ENCODE measurements at regions not wholly inside any gene's neighbourhood (a gene's known extent, or its start where the extent isn't known, plus 50 kb on each side); places are given as distances from the start of the nearest gene placed in this dataset.

GRCh38 chr5:93070938-93071337 is 510.1 kb downstream of the NR2F1-AS1 start:
- Histone ChIP-seq H3K4me3 (ENCODE audit: low read length) (no peak overlapping the region), H3K9me3 (ENCODE audit: control insufficient read depth, insufficient read depth, low read length) (no peaks in the 10 kb centered on the region), H3K4me1 (ENCODE audit: control insufficient read depth, insufficient read depth, low read length) (no peaks in the 10 kb centered on the region), H3K36me3 (ENCODE audit: control insufficient read depth, insufficient read depth, low read length) (no peaks in the 10 kb centered on the region), H3K27me3 (ENCODE audit: control insufficient read depth, insufficient read depth, low read length) (no peaks in the 10 kb centered on the region), H3K27ac (ENCODE audit: low read length) (no peak overlapping the region)
- Mint-ChIP-seq H3K4me3 (no peak overlapping the region), H3K36me3 (no peaks in the 10 kb centered on the region), H3K4me1 (no peaks in the 10 kb centered on the region), H3K27me3 (ENCODE audit: low read depth in 2 of 2) (no peaks in the 10 kb centered on the region), H3K27ac (no peak overlapping the region), H3K9me3 (peaks cover 13 to 14% of the 10 kb centered on the region in 2 donors)
- intact Hi-C loops (cut with micrococcal nuclease) = no loop called here
- DNase-seq = no peak
- TF ChIP-seq CTCF (IDR thresholded peaks at IDR 0.05) = no peak
- WGBS (ENCODE audit: insufficient coverage) = 86% methylated on average over 6 of the region's 6 CpGs
- ATAC-seq = no peak

GRCh38 chr5:93069276-93069675 is 511.7 kb downstream of the NR2F1-AS1 start:
- no peaks in the 10 kb centered on the region for H3K36me3 Mint-ChIP-seq
- no peak overlapping the region for H3K4me3 ChIP-seq (ENCODE audit: low read length)
- no peaks in the 10 kb centered on the region for H3K36me3 ChIP-seq (ENCODE audit: control insufficient read depth, insufficient read depth, low read length)
- H3K27ac Mint-ChIP-seq = no peak overlapping the region
- DNase-seq (no peak), ATAC-seq (no peak)
- H3K4me3 Mint-ChIP-seq = no peak overlapping the region
- no peak overlapping the region for H3K27ac ChIP-seq (ENCODE audit: low read length)
- peaks cover 15 to 17% of the 10 kb centered on the region in 2 donors for H3K9me3 Mint-ChIP-seq
- TF ChIP-seq CTCF (IDR thresholded peaks at IDR 0.05) = no peak
- no peaks in the 10 kb centered on the region for H3K4me1 Mint-ChIP-seq
- H3K27me3 ChIP-seq (ENCODE audit: control insufficient read depth, insufficient read depth, low read length) = no peaks in the 10 kb centered on the region
- H3K4me1 ChIP-seq (ENCODE audit: control insufficient read depth, insufficient read depth, low read length) = no peaks in the 10 kb centered on the region
- no peaks in the 10 kb centered on the region for H3K9me3 ChIP-seq (ENCODE audit: control insufficient read depth, insufficient read depth, low read length)
- WGBS (ENCODE audit: insufficient coverage) = 94% methylated on average over 2 of the region's 2 CpGs
- intact Hi-C loops (cut with micrococcal nuclease) = no loop called here
- no peaks in the 10 kb centered on the region for H3K27me3 Mint-ChIP-seq (ENCODE audit: low read depth in 2 of 2)

GRCh38 chr5:93062548-93062947 is 518.5 kb downstream of the NR2F1-AS1 start:
- Histone ChIP-seq H3K27ac (ENCODE audit: low read length) (no peak overlapping the region), H3K4me3 (ENCODE audit: low read length) (no peak overlapping the region), H3K9me3 (ENCODE audit: control insufficient read depth, insufficient read depth, low read length) (no peaks in the 10 kb centered on the region), H3K27me3 (ENCODE audit: control insufficient read depth, insufficient read depth, low read length) (no peaks in the 10 kb centered on the region), H3K36me3 (ENCODE audit: control insufficient read depth, insufficient read depth, low read length) (no peaks in the 10 kb centered on the region), H3K4me1 (ENCODE audit: control insufficient read depth, insufficient read depth, low read length) (no peaks in the 10 kb centered on the region)
- H3K4me3 Mint-ChIP-seq = no peak overlapping the region
- H3K27ac Mint-ChIP-seq = no peak overlapping the region
- H3K4me1 Mint-ChIP-seq = no peaks in the 10 kb centered on the region
- ATAC-seq (no peak), DNase-seq (no peak)
- H3K27me3 Mint-ChIP-seq (ENCODE audit: low read depth in 2 of 2) = no peaks in the 10 kb centered on the region
- WGBS (ENCODE audit: insufficient coverage) = 92% methylated on average over 1 of the region's 1 CpG
- TF ChIP-seq CTCF (IDR thresholded peaks at IDR 0.05) = no peak
- no peaks in the 10 kb centered on the region for H3K36me3 Mint-ChIP-seq
- intact Hi-C loops (cut with micrococcal nuclease) = no loop called here
- H3K9me3 Mint-ChIP-seq = peaks cover 7 to 15% of the 10 kb centered on the region in 2 donors

- no peaks in the 10 kb centered on the region for H3K36me3 ChIP-seq (ENCODE audit: control insufficient read depth, insufficient read depth, low read length)
- H3K4me3 Mint-ChIP-seq = no peak overlapping the region
- H3K36me3 Mint-ChIP-seq = no peaks in the 10 kb centered on the region
- DNase-seq (no peak), ATAC-seq (no peak)
- peaks cover 10 to 16% of the 10 kb centered on the region in 2 donors for H3K9me3 Mint-ChIP-seq
- H3K27me3 ChIP-seq (ENCODE audit: control insufficient read depth, insufficient read depth, low read length) = no peaks in the 10 kb centered on the region
- H3K9me3 ChIP-seq (ENCODE audit: control insufficient read depth, insufficient read depth, low read length) = no peaks in the 10 kb centered on the region
- H3K4me1 Mint-ChIP-seq = no peaks in the 10 kb centered on the region
- H3K4me1 ChIP-seq (ENCODE audit: control insufficient read depth, insufficient read depth, low read length) = no peaks in the 10 kb centered on the region
- TF ChIP-seq CTCF (IDR thresholded peaks at IDR 0.05) = no peak
- H3K27ac ChIP-seq (ENCODE audit: low read length) = no peak overlapping the region
- H3K4me3 ChIP-seq (ENCODE audit: low read length) = no peak overlapping the region
- intact Hi-C loops (cut with micrococcal nuclease) = no loop called here
- no peak overlapping the region for H3K27ac Mint-ChIP-seq
- H3K27me3 Mint-ChIP-seq (ENCODE audit: low read depth in 2 of 2) = no peaks in the 10 kb centered on the region
Measured at GRCh38 chr5:93058309-93058708, 522.7 kb downstream of the NR2F1-AS1 start.
